ENCODE measurements at regions not wholly inside any gene's neighbourhood (a gene's known extent, or its start where the extent isn't known, plus 50 kb on each side); places are given as distances from the start of the nearest gene placed in this dataset.

- 77 to 90% methylated on average over 5 to 6 of the region's 7 CpGs for WGBS, 2 experiments (ENCODE audit: insufficient coverage in 2 of 2)
- Histone ChIP-seq H3K36me3 (ENCODE audit: control insufficient read depth, insufficient read depth, low read length) (no peaks in the 10 kb centered on the region), H3K4me3 (ENCODE audit: extremely low read depth, insufficient read depth, low read length, poor library complexity, severe bottlenecking) (no peak overlapping the region), H3K27ac (ENCODE audit: low read depth, low read length, severe bottlenecking) (no peak overlapping the region), H3K4me1 (ENCODE audit: control insufficient read depth, insufficient read depth, low read length, poor library complexity, severe bottlenecking) (peaks cover 8% of the 10 kb centered on the region), H3K9me3 (ENCODE audit: control insufficient read depth, low read length) (peaks cover 5% of the 10 kb centered on the region)
These were observed 62.8 kb upstream of the BCAR3 start for GRCh38 chr1:93744299-93744988.

GRCh38 chr1:93743465-93743864, 61.8 kb upstream of the BCAR3 start:
- Histone ChIP-seq H3K27ac (ENCODE audit: low read depth, low read length, severe bottlenecking) (no peak overlapping the region), H3K4me1 (ENCODE audit: control insufficient read depth, insufficient read depth, low read length, poor library complexity, severe bottlenecking) (peaks cover 8% of the 10 kb centered on the region), H3K4me3 (ENCODE audit: extremely low read depth, insufficient read depth, low read length, poor library complexity, severe bottlenecking) (no peak overlapping the region), H3K36me3 (ENCODE audit: control insufficient read depth, insufficient read depth, low read length) (no peaks in the 10 kb centered on the region), H3K9me3 (ENCODE audit: control insufficient read depth, low read length) (peaks cover 5% of the 10 kb centered on the region)
- 100% methylated on average over 1 of the region's 1 CpG for WGBS, 2 experiments (ENCODE audit: insufficient coverage in 2 of 2)

GRCh38 chr1:93740601-93741031, 59.0 kb upstream of the BCAR3 start:
- peak overlapping the region; percentile 68 for H3K27ac ChIP-seq (ENCODE audit: low read depth, low read length, severe bottlenecking)
- H3K4me3 ChIP-seq (ENCODE audit: extremely low read depth, insufficient read depth, low read length, poor library complexity, severe bottlenecking) = no peak overlapping the region
- peaks cover 7% of the 10 kb centered on the region for H3K9me3 ChIP-seq (ENCODE audit: control insufficient read depth, low read length)
- peaks cover 18% of the 10 kb centered on the region for H3K4me1 ChIP-seq (ENCODE audit: control insufficient read depth, insufficient read depth, low read length, poor library complexity, severe bottlenecking)
- 90 to 92% methylated on average over 3 to 8 of the region's 12 CpGs for WGBS, 2 experiments (ENCODE audit: insufficient coverage in 2 of 2)
- no peaks in the 10 kb centered on the region for H3K36me3 ChIP-seq (ENCODE audit: control insufficient read depth, insufficient read depth, low read length)

GRCh38 chr1:93740157-93740556, 58.5 kb upstream of the BCAR3 start:
- WGBS, 2 experiments (ENCODE audit: insufficient coverage in 2 of 2) = 96 to 100% methylated on average over 2 to 3 of the region's 3 CpGs
- peak overlapping the region; percentile 68 for H3K27ac ChIP-seq (ENCODE audit: low read depth, low read length, severe bottlenecking)
- H3K4me3 ChIP-seq (ENCODE audit: extremely low read depth, insufficient read depth, low read length, poor library complexity, severe bottlenecking) = no peak overlapping the region
- H3K9me3 ChIP-seq (ENCODE audit: control insufficient read depth, low read length) = peaks cover 7% of the 10 kb centered on the region
- H3K4me1 ChIP-seq (ENCODE audit: control insufficient read depth, insufficient read depth, low read length, poor library complexity, severe bottlenecking) = peaks cover 22% of the 10 kb centered on the region
- H3K36me3 ChIP-seq (ENCODE audit: control insufficient read depth, insufficient read depth, low read length) = no peaks in the 10 kb centered on the region

GRCh38 chr1:93739472-93739871, 57.8 kb upstream of the BCAR3 start:
- no peak overlapping the region for H3K4me3 ChIP-seq (ENCODE audit: extremely low read depth, insufficient read depth, low read length, poor library complexity, severe bottlenecking)
- peaks cover 7% of the 10 kb centered on the region for H3K9me3 ChIP-seq (ENCODE audit: control insufficient read depth, low read length)
- H3K36me3 ChIP-seq (ENCODE audit: control insufficient read depth, insufficient read depth, low read length) = no peaks in the 10 kb centered on the region
- WGBS, 2 experiments (ENCODE audit: insufficient coverage in 2 of 2) = 90 to 100% methylated on average over 3 of the region's 5 CpGs
- no peak overlapping the region for H3K27ac ChIP-seq (ENCODE audit: low read depth, low read length, severe bottlenecking)
- peaks cover 26% of the 10 kb centered on the region for H3K4me1 ChIP-seq (ENCODE audit: control insufficient read depth, insufficient read depth, low read length, poor library complexity, severe bottlenecking)

DNA sequence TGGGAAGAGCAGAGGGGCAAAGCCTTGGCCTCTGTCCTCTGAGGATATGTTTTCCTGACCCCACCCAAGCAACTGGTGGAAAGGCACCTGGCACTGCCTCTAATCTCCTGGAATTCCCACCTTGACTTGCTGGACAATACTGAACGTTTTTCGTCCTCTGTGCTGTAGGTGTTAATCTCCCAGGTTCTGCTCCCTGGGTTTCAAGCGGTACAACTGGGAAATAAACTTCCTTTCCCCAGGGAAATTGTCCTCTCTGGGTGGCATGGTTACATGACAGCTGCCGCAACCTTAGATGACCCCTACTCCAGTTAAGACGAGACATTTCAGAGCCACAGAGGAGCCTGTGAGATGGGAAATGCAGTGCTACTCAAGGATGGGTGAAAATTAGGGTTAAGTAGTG, 57.3 kb upstream of the BCAR3 start:
- Histone ChIP-seq H3K4me3 (ENCODE audit: extremely low read depth, insufficient read depth, low read length, poor library complexity, severe bottlenecking) (no peak overlapping the region), H3K27ac (ENCODE audit: low read depth, low read length, severe bottlenecking) (no peak overlapping the region), H3K9me3 (ENCODE audit: control insufficient read depth, low read length) (peaks cover 7% of the 10 kb centered on the region), H3K4me1 (ENCODE audit: control insufficient read depth, insufficient read depth, low read length, poor library complexity, severe bottlenecking) (peaks cover 26% of the 10 kb centered on the region), H3K36me3 (ENCODE audit: control insufficient read depth, insufficient read depth, low read length) (no peaks in the 10 kb centered on the region)
- 78% methylated on average over 4 of the region's 5 CpGs; no CpG with 5 or more reads in 1 of the 2 experiments for WGBS, 2 experiments (ENCODE audit: insufficient coverage in 2 of 2)

- Histone ChIP-seq H3K4me3 (ENCODE audit: extremely low read depth, insufficient read depth, low read length, poor library complexity, severe bottlenecking) (no peak overlapping the region), H3K36me3 (ENCODE audit: control insufficient read depth, insufficient read depth, low read length) (no peaks in the 10 kb centered on the region), H3K4me1 (ENCODE audit: control insufficient read depth, insufficient read depth, low read length, poor library complexity, severe bottlenecking) (peaks cover 28% of the 10 kb centered on the region), H3K27ac (ENCODE audit: low read depth, low read length, severe bottlenecking) (no peak overlapping the region), H3K9me3 (ENCODE audit: control insufficient read depth, low read length) (peaks cover 7% of the 10 kb centered on the region)
- WGBS, 2 experiments (ENCODE audit: insufficient coverage in 2 of 2) = 95 to 96% methylated on average over 5 to 7 of the region's 7 CpGs
These were observed 56.5 kb upstream of the BCAR3 start for GRCh38 chr1:93738075-93738622.

- Histone ChIP-seq H3K4me1 (ENCODE audit: control insufficient read depth, insufficient read depth, low read length, poor library complexity, severe bottlenecking) (peaks cover 27% of the 10 kb centered on the region), H3K4me3 (ENCODE audit: extremely low read depth, insufficient read depth, low read length, poor library complexity, severe bottlenecking) (no peak overlapping the region), H3K27ac (ENCODE audit: low read depth, low read length, severe bottlenecking) (peak overlapping the region; percentile 57), H3K9me3 (ENCODE audit: control insufficient read depth, low read length) (peaks cover 7% of the 10 kb centered on the region), H3K36me3 (ENCODE audit: control insufficient read depth, insufficient read depth, low read length) (no peaks in the 10 kb centered on the region)
- WGBS, 2 experiments (ENCODE audit: insufficient coverage in 2 of 2) = 71 to 94% methylated on average over 2 of the region's 3 CpGs
These were observed 54.1 kb upstream of the BCAR3 start for GRCh38 chr1:93735722-93736121.

DNA sequence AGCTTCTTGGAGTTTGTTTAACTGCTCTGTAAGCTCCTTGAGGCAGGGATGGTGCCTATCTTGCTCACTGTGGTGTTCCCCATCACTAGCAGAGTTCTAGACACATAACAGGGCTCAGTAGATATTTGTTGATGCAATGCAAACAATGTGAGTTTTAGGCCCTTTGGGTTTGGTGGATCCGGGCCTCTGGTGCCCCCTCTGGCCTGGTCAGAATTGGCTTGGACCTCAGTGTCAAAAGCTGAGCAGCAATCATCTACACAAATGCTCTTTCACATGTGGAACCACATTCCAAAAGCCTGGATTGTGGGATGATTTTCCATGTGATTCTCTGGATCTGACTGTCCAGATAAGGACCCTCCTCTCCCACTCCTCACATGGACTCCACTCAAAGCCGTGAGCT, 53.4 kb upstream of the BCAR3 start:
- Histone ChIP-seq H3K27ac (ENCODE audit: low read depth, low read length, severe bottlenecking) (no peak overlapping the region), H3K4me3 (ENCODE audit: extremely low read depth, insufficient read depth, low read length, poor library complexity, severe bottlenecking) (no peak overlapping the region), H3K4me1 (ENCODE audit: control insufficient read depth, insufficient read depth, low read length, poor library complexity, severe bottlenecking) (peaks cover 22% of the 10 kb centered on the region), H3K9me3 (ENCODE audit: control insufficient read depth, low read length) (peaks cover 7% of the 10 kb centered on the region), H3K36me3 (ENCODE audit: control insufficient read depth, insufficient read depth, low read length) (no peaks in the 10 kb centered on the region)
- 71 to 100% methylated on average over 1 of the region's 2 CpGs for whole genome bisulfite sequencing, 2 experiments (ENCODE audit: insufficient coverage in 2 of 2)

- H3K36me3 ChIP-seq (ENCODE audit: control insufficient read depth, insufficient read depth, low read length) = no peaks in the 10 kb centered on the region
- H3K4me3 ChIP-seq (ENCODE audit: extremely low read depth, insufficient read depth, low read length, poor library complexity, severe bottlenecking) = no peak overlapping the region
- no peak overlapping the region for H3K27ac ChIP-seq (ENCODE audit: low read depth, low read length, severe bottlenecking)
- peaks cover 21% of the 10 kb centered on the region for H3K4me1 ChIP-seq (ENCODE audit: control insufficient read depth, insufficient read depth, low read length, poor library complexity, severe bottlenecking)
- H3K9me3 ChIP-seq (ENCODE audit: control insufficient read depth, low read length) = peaks cover 7% of the 10 kb centered on the region
- 83 to 100% methylated on average over 1 to 4 of the region's 7 CpGs for WGBS, 2 experiments (ENCODE audit: insufficient coverage in 2 of 2)
These were observed 51.7 kb upstream of the BCAR3 start for GRCh38 chr1:93733340-93733739.

DNA sequence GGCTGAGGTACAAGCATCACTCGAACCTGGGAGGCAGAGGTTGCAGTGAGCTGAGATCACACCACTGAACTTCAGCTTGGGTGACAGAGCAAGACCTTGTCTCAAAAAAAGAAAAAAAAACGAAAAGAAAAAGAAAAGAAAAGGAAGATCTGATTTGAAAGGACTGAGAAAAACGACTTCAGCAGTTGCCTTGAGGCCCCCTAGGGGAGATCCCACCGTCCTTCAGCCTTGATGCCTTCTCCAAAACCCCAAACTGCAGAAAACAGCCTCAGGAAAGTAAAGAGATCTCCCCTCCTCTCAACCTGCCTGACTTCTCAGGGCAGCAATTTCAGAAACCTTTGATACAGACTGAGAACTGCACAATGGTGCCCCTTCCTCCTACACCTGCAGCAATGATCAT, 50.9 kb upstream of the BCAR3 start:
- Histone ChIP-seq H3K9me3 (ENCODE audit: control insufficient read depth, low read length) (peaks cover 7% of the 10 kb centered on the region), H3K36me3 (ENCODE audit: control insufficient read depth, insufficient read depth, low read length) (no peaks in the 10 kb centered on the region), H3K4me3 (ENCODE audit: extremely low read depth, insufficient read depth, low read length, poor library complexity, severe bottlenecking) (no peak overlapping the region), H3K4me1 (ENCODE audit: control insufficient read depth, insufficient read depth, low read length, poor library complexity, severe bottlenecking) (peaks cover 17% of the 10 kb centered on the region), H3K27ac (ENCODE audit: low read depth, low read length, severe bottlenecking) (no peak overlapping the region)
- 40 to 50% methylated on average over 2 to 4 of the region's 4 CpGs for WGBS, 2 experiments (ENCODE audit: insufficient coverage in 2 of 2)
